IPS-15b (cell line): ENCODE measurements at regions not wholly inside any gene's neighbourhood (a gene's known extent, or its start where the extent isn't known, plus 50 kb on each side); places are given as distances from the start of the nearest gene placed in this dataset.
"Not testable (repeated sequence)": the region's sequence is repeated elsewhere in the genome, so short reads cannot be mapped to it uniquely, and the experiment has no call there.

Experiments used
- H3K27me3 ChIP-seq: one replicate; pipeline ENCODE4 v1.6.1; 2013; ENCODE audit warnings: low read length; ENCODE audit not compliant: control insufficient read depth, insufficient read depth
- H3K36me3 ChIP-seq: one replicate; pipeline ENCODE4 v1.6.1; 2013; ENCODE audit warnings: low read length; ENCODE audit not compliant: control insufficient read depth, insufficient read depth
- H3K4me1 ChIP-seq: one replicate; pipeline ENCODE4 v1.6.1; 2013; ENCODE audit warnings: mild to moderate bottlenecking, low read length; ENCODE audit not compliant: control insufficient read depth, insufficient read depth
- H3K4me3 ChIP-seq: one replicate; pipeline ENCODE4 v1.5.1; 2013; ENCODE audit warnings: low read depth, low read length
- H3K9ac ChIP-seq: one replicate; pipeline ENCODE4 v1.6.1; 2013; ENCODE audit warnings: low read depth, mild to moderate bottlenecking, low read length
- H3K9me3 ChIP-seq: one replicate; pipeline ENCODE4 v1.6.1; 2013; ENCODE audit warnings: mild to moderate bottlenecking, low read length; ENCODE audit not compliant: control insufficient read depth, insufficient read depth

DNA sequence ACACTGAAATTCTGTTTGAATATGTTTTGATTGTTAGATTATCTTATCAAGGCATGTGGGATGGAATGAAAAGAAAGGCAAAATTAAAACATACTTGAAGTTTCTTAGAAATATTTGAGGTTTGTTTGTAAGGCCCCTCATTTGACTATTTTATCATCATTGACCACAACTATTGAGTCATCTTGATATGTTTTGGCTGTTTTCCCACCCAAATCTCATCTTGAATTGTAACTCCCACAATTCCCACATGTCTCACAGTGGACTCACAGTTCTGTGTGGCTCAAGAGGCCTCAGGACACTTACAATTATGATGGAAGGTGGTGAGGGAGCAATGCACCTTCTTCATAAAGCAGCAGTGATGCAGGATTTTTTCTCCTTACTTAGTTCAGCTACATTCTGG lies 917.1 kb downstream of the PLOD2 start:
- no peak overlapping the region for H3K4me3 ChIP-seq
- no peak overlapping the region for H3K9ac ChIP-seq
- no peaks in the 10 kb centered on the region for H3K9me3 ChIP-seq
- H3K36me3 ChIP-seq, result no peaks in the 10 kb centered on the region
- H3K4me1 ChIP-seq, result no peaks in the 10 kb centered on the region
- H3K27me3 ChIP-seq, result no peaks in the 10 kb centered on the region

DNA sequence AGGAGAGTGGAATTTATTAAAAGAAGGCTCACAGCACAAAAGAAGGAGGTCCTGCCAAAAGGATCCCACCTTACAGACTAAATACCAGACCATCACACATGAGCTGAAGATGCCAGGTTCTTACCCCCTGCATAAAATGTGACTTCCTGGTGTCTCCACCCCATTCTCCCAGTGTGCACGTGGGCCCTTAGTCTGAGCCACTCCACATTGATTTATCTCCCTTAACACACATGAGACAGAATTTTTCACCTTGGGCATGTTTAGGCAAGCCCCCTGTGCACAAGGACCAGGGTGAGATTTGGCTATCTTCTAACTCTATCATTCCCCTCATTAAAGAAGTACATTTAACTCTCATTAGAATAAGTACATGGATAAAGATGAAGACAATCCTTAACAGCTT lies 916.7 kb downstream of the PLOD2 start:
- Histone ChIP-seq H3K4me3 (no peak overlapping the region), H3K27me3 (no peaks in the 10 kb centered on the region), H3K9ac (no peak overlapping the region), H3K4me1 (no peaks in the 10 kb centered on the region), H3K36me3 (no peaks in the 10 kb centered on the region), H3K9me3 (no peaks in the 10 kb centered on the region)

DNA sequence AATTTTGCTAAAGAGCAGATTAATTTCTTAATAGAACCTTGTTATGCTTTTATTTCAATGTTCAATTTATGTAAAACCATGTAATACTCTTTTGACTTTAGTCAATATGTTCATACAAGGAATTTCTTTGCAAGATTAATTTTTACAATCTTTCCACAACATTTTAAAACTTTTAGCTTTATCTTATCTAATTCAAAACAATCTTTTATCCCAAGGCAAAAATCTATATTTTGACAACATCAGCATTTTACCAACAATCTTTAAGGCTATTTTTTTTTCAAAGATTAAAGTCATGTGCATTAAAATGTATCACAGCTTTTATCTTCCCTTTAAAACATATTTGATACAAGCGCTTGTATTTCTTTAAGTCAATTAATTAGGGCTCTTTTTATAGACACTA lies 914.7 kb downstream of the PLOD2 start:
- Histone ChIP-seq H3K4me1 (no peaks in the 10 kb centered on the region), H3K4me3 (no peak overlapping the region), H3K36me3 (no peaks in the 10 kb centered on the region), H3K9ac (no peak overlapping the region), H3K9me3 (no peaks in the 10 kb centered on the region), H3K27me3 (no peaks in the 10 kb centered on the region)

DNA sequence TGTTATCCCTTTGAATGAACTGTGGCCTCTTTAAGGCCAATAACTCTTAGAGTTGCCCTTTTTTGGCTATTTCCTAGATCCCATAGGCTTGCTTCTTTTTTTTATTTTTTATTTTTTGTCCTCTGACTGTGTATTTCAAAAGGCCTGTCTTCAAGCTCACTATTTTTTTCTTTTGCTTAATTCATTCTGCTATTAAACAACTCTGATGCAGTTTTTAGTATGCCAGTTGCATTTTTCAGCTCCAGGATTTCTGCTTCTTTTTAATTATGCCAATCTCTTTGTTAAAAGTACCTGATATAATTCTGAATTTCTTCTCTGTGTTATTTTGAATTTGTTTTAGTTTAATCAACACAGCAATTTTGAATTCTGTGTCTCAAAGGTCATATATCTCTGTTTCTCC lies 912.1 kb downstream of the PLOD2 start:
- Histone ChIP-seq H3K27me3 (no peaks in the 10 kb centered on the region), H3K4me3 (no peak overlapping the region), H3K4me1 (no peaks in the 10 kb centered on the region), H3K9ac (no peak overlapping the region), H3K36me3 (no peaks in the 10 kb centered on the region), H3K9me3 (no peaks in the 10 kb centered on the region)

DNA sequence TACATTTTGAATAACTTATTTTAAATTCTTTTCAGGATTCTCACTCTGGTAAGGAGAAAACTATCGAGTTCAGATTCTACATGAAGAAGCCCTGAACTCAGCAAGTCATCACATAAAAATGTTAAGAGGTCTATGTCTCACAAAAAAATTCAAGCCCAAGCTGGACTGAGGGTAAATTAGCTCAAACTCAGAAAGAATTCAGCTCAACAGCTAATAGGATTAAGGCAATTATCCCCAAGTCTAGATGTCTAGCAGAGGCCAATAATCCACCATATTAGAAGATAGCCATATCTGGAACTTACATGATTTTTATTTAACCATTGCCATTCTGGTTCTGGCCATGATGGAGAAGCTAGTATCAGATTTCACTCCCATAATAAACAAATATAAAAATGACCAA lies 909.7 kb downstream of the PLOD2 start:
- H3K9me3 ChIP-seq, result no peaks in the 10 kb centered on the region
- no peak overlapping the region for H3K4me3 ChIP-seq

DNA sequence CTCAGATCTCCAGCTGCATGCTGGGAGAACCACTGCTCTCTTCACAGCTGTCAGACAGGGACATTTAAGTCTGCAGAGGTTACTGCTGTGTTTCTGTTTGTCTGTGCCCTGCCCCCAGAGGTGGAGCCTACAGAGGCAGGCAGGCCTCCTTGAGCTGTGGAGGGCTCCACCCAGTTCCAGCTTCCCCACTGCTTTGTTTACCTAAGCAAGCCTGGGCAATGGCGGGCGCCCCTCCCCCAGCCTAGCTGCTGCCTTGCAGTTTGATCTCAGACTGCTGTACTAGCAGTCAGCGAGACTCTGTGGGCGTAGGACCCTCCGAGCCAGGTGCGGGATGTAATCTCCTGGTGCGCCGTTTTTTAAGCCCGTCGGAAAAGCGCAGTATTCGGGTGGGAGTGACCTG lies 903.0 kb downstream of the PLOD2 start:
- H3K4me1 ChIP-seq, H3K36me3 ChIP-seq, H3K9ac ChIP-seq, H3K4me3 ChIP-seq, H3K27me3 ChIP-seq, H3K9me3 ChIP-seq: not testable (repeated sequence)

More for the DNA sequence above, 909.7 kb downstream of the PLOD2 start:
- no peaks in the 10 kb centered on the region for H3K36me3 ChIP-seq
- H3K4me1 ChIP-seq, result no peaks in the 10 kb centered on the region
- H3K27me3 ChIP-seq, result no peaks in the 10 kb centered on the region
- H3K9ac ChIP-seq, result no peak overlapping the region

DNA sequence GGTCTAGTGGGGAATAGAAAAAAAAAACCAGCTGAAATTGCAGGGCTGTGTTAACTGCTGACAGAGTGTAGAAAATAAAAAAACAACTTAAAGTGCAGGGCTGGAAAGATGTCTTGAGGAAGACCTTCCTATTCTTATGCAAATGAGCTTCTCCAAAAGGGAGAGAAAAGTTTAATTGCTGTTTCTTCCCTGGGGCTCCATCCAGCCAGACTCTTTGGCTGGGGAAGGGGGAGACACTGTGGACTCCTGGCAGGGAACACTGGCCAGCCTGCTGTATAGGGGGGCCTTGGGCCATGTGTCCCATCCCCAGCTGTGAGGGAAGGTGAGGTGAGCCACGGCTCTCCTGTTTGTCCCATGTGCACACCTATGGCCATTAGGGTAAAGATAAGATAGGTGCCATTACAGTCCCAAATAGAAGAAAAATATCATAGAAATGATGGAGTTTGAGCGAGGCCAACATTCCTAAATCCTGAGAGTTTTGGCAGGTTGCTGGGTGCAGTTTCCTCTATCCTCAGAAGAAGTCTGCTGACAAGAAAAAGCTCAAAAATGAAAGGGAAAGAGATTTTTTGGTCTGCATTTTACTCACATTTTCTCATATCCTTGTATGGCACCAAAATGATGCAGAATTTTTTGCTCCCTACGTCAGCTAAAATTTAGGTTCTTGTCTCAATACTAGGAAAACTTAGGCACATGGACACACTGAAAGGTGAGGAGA lies 901.7 kb downstream of the PLOD2 start:
- H3K9me3 ChIP-seq, result no peaks in the 10 kb centered on the region
- H3K4me1 ChIP-seq, result peaks cover 2% of the 10 kb centered on the region
- no peaks in the 10 kb centered on the region for H3K27me3 ChIP-seq
- no peak overlapping the region for H3K4me3 ChIP-seq
- H3K9ac ChIP-seq, result no peak overlapping the region
- H3K36me3 ChIP-seq, result no peaks in the 10 kb centered on the region

DNA sequence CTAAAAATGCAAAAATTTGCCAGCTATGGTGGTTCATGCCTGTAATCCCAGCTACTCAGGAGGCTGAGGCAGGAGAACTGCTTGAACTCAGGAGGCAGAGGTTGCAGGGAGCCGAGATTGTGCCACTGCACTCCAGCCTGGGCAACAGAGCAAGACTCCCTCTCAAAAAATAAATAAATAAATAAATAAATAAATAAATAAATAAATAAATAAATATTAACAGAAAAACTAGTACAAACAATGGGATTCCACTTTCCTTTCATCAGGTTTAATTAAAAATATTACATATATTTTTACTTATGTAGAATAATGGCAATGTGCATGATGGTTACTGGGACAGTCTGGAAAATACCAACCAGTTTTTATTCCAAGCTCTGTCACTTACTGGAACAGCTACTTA lies 897.5 kb downstream of the PLOD2 start:
- not testable (repeated sequence) for H3K4me3 ChIP-seq, H3K9me3 ChIP-seq, H3K36me3 ChIP-seq, H3K9ac ChIP-seq, H3K4me1 ChIP-seq, H3K27me3 ChIP-seq

DNA sequence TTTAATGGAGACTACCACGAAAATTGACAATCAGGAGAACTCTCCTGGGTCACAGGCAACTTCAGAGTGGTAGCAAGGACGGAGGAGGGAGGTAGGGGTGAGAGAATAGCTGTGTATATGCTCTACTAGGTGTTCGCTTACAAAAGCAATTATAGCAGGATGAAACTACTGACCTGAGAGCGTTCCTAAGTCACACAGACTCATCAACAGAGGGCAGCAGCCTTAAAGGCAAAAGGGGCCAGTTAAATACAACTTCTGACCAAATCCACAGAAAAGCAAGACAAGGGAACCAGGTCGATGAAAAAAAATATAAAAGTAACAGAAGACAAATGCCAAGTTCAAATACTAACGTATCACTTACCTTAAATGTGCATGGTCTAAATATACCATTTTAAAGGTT lies 894.6 kb downstream of the PLOD2 start:
- Histone ChIP-seq H3K4me3 (no peak overlapping the region), H3K27me3 (no peaks in the 10 kb centered on the region), H3K9me3 (no peaks in the 10 kb centered on the region), H3K9ac (no peak overlapping the region), H3K36me3 (no peaks in the 10 kb centered on the region), H3K4me1 (no peaks in the 10 kb centered on the region)

DNA sequence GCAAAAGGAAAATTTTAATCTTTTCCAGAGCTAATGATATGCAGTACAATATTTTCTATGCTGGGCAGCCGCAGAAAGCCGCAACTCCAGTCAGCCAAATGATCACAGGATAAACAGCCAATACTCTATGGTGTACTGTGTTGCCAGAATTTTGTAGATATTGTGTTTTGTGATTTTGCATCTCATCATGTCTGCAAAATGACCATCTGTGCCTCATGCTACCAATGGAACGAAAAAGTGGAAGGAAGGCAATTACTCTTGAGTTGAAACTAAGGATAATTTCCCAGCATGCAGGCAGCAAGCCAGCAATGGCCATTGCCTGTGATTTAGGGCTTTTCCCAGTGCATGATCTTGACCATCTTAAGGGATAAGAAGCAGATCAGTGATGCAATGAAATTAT lies 891.9 kb downstream of the PLOD2 start:
- Histone ChIP-seq H3K4me3 (no peak overlapping the region), H3K36me3 (no peaks in the 10 kb centered on the region), H3K4me1 (no peaks in the 10 kb centered on the region), H3K9me3 (no peaks in the 10 kb centered on the region), H3K27me3 (no peaks in the 10 kb centered on the region), H3K9ac (no peak overlapping the region)

DNA sequence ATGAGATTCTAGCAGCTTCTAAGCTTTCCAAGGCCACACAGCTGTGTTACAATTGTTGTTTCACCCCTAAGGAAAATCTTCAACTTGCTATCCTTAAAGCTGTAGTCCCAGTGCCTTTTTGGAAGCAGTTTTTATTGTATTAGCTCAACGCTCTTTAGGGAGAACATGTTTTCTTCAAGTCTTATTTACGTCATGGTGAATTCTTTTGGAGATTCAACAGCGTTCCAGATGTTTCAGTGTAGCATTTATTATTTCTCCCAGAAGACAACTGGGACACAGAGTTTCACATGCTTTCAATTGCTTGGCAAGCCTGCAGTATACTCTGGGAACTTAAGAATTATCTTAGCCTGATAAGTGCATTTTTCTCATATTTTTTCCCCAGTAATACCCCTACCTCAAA lies 888.3 kb downstream of the PLOD2 start:
- Histone ChIP-seq H3K36me3 (no peaks in the 10 kb centered on the region), H3K27me3 (no peaks in the 10 kb centered on the region), H3K4me1 (no peaks in the 10 kb centered on the region), H3K4me3 (no peak overlapping the region), H3K9me3 (no peaks in the 10 kb centered on the region), H3K9ac (no peak overlapping the region)

DNA sequence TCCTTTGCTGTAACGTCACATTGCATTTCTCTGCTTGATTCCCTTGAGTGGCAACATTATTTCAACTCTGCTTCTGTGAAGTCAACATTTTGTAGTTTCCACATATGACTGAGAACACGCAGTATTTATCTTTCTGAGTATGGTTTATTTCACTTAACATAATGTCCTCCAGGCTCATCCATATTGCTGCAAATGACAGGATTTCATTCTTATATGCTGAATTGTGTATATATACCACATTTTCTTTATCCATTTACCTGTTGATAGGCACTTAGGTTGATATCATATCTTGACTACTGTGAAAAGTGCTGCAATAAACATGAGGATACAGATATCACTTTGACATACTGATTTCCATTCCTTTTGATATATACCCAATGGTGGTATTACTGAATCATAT lies 878.5 kb downstream of the PLOD2 start:
- Histone ChIP-seq H3K27me3 (no peaks in the 10 kb centered on the region), H3K4me1 (no peaks in the 10 kb centered on the region), H3K9ac (no peak overlapping the region), H3K36me3 (no peaks in the 10 kb centered on the region), H3K9me3 (no peaks in the 10 kb centered on the region), H3K4me3 (no peak overlapping the region)
